Caki2 (cell line): ENCODE measurements at regions not wholly inside any gene's neighbourhood (a gene's known extent, or its start where the extent isn't known, plus 50 kb on each side); places are given as distances from the start of the nearest gene placed in this dataset.
A peak's percentile ranks its signal among the peaks of the same experiment; 100 is the strongest.

Experiments used
- DNase-seq: peaks from one replicate; pipeline ENCODE4 v3.0.0-alpha.2; 2015; ENCODE audit warnings: low read depth
- in situ Hi-C: cut with HindIII; loops from 2 replicates; pipeline ENCODE4 v1.10.0; 2016; ENCODE audit warnings: low sequenced_read_pairs, low pct_unique_long_range_greater_than_20kb, mixed read lengths

DNA sequence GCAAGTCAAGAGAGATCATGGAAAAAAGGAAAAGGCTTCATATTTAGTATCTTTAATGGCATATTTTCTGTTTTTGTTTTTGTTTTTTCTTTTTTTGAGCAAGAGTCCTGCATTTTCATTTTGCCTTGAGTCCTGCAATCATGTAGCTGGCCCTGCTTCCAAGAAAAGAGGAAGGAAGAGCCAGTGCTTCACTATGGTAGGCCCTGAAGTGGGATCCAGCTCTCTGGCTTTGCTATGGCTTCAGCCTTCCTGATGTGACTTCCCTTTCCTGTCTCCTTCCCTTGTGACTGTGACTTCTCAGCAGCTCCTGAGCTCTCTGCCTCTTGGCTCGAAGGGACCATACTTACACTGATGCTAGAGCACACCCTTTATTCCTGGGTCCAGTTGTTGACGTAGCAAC is 512.3 kb downstream of the INHBA start:
- in situ Hi-C loops, result no loop called here
- DNase-seq, result no peak

GRCh38 chr7:41189866-41190265 is 513.0 kb downstream of the INHBA start:
- peak; percentile 79 for DNase-seq
- in situ Hi-C loops, result no loop called here

DNA sequence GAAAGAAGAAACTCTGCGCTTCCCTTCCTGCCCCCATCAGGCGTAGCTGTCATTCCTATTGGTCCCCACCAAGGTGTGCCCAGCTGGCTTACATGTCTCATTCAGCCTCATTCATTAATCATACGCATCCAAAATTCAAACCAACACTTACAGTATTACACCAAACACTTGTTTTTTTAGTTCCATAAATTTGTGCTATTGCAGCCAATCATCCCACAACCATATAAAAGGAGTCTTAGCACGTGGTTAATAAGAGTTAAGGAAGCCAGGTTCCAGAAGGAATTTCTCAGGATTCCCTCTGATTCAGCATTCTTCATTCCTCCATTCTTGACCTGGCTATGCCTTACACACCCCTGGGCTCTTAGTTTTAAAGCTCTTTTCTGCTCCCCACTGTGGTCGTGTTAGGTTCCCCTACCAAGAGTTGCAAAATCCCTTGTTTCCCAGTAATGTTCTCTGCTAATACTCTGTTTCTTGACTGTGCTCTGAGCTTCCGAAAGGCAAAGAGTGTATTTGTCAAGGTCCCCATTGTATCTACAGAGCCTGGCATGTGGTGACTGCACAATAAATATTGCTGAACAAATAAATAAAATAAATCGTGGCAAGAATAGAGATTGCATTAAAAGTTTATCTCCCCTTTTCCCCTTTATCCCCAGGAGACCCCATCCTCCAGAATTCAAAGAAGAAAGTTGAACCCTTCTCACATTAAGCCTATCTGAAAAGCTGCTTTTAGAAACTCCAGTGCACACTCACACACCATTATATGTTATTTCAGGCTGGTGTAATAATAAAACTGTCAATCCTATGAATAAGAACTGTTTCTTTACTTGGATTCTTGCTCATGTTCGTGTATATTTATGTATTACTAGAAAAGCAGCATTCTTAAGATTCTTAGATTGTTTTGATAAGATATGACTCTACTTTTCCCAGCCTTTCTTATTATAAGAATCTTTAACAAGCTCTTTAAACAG is 514.4 kb downstream of the INHBA start:
- in situ Hi-C loops, result no loop called here
- peak; percentile 68 for DNase-seq

DNA sequence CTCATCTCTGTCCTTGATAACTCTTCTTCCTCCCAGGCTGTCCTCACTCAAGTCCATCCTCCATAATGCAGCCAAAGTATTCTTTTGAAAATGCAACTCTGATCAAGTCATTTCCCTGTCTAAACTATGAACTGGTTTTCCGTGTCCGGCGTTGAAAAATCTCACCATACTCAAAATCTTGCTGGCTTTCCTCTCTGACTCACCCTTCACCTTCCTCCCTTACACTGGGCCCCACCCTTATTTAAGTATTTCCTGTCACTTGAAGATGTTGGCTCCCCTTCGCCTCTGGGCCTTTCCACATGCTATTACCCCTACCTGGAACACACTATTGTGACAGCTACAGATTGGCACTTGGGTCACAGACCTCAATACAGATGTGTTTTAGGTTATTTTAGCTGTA is 515.6 kb downstream of the INHBA start:
- DNase-seq, result no peak
- in situ Hi-C loops, result no loop called here

- no peak for DNase-seq
- in situ Hi-C loops, result no loop called here
These were observed 517.0 kb downstream of the INHBA start for GRCh38 chr7:41185851-41186250.

- no peak for DNase-seq
- in situ Hi-C loops, result no loop called here
These were observed 519.1 kb downstream of the INHBA start for GRCh38 chr7:41183741-41184140.

- in situ Hi-C loops, result no loop called here
- no peak for DNase-seq
These were observed 520.1 kb downstream of the INHBA start for GRCh38 chr7:41182782-41183181.

- DNase-seq, result no peak
- in situ Hi-C loops, result no loop called here
These were observed 527.5 kb downstream of the INHBA start for GRCh38 chr7:41175435-41175834.

DNA sequence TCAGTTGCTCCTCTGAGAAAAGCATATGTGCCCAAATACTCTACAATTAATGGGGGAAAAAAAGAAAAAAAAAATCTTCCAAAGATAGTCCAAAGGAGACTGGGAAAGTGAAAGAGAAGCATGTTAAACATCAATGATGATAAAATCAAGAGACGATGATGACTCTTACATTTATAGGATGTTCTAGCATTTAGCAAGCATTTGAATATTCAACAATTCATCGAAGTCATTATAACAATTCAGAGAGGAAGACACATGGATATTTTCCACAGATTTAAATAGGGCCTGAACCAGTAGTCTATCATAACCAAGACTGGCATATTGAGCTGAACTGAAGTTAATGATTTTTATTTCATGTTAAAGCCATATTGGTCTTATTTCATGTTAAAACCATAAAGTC is 528.4 kb downstream of the INHBA start:
- DNase-seq, result no peak
- in situ Hi-C loops, result no loop called here

DNA sequence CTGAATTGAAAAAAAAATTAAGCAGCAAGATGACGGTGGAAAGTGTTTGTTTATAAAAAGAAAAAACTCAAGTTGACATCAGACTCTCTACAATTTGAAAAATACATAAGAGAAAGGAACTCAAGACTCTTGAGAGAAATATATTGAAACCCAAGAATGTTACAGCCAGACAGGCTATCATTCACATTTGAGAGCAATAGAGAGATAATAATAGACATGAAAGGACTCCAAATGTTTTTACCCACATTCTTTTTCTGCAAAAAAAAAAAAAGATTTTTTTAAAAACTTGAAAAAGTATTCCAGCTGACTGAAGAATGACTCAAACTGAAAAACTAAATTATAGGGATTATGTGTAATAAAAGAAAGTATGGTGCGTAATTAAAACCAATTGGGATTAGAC is 532.4 kb downstream of the INHBA start:
- no peak for DNase-seq
- in situ Hi-C loops, result no loop called here

DNA sequence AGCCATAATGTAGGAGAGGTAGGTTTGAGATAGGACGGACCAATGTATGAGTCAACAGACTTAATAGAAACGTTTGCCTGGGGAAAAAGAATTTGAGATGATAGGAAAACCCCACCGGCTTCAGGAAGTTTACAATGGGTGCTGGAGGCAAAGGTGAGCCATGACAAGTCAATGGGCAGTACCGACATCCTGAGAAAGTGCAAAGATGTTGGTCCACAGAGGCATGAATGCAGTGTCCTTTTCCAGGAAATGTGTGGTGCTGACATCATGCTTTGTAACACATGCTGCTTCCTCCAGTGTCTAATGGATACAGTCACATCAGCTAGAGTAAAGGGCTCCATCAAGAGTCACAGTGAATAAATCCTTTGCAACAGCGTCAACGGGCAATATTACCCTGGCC is 533.6 kb downstream of the INHBA start:
- DNase-seq, result no peak
- in situ Hi-C loops, result no loop called here

GRCh38 chr7:41167836-41168235 is 535.1 kb downstream of the INHBA start:
- no peak for DNase-seq
- in situ Hi-C loops, result no loop called here

GRCh38 chr7:41164440-41164839 is 538.5 kb downstream of the INHBA start:
- in situ Hi-C loops, result no loop called here
- no peak for DNase-seq

GRCh38 chr7:41163991-41164390 is 538.9 kb downstream of the INHBA start:
- in situ Hi-C loops, result no loop called here
- no peak for DNase-seq

GRCh38 chr7:41162612-41163011 is 540.3 kb downstream of the INHBA start:
- DNase-seq, result peak; percentile 14

GRCh38 chr7:41161041-41161587 is 541.8 kb downstream of the INHBA start:
- DNase-seq, result no peak
- in situ Hi-C loops, result no loop called here

More at GRCh38 chr7:41162612-41163011, 540.3 kb downstream of the INHBA start:
- in situ Hi-C loops, result no loop called here

- in situ Hi-C loops, result no loop called here
- DNase-seq, result peak; percentile 73
These were observed 546.6 kb downstream of the INHBA start for GRCh38 chr7:41156268-41156667.

GRCh38 chr7:41153268-41153667 is 549.6 kb downstream of the INHBA start:
- in situ Hi-C loops, result no loop called here
- no peak for DNase-seq

GRCh38 chr7:41152179-41152678 is 550.7 kb downstream of the INHBA start:
- DNase-seq, result no peak
- in situ Hi-C loops, result no loop called here

GRCh38 chr7:41149576-41149975 is 553.3 kb downstream of the INHBA start:
- DNase-seq, result no peak
- in situ Hi-C loops, result no loop called here
